ENCODE measurements at regions not wholly inside any gene's neighbourhood (a gene's known extent, or its start where the extent isn't known, plus 50 kb on each side); places are given as distances from the start of the nearest gene placed in this dataset.

GRCh38 chr6:105882121-105882803 is 203.9 kb upstream of the PRDM1 start:
- H3K27me3 ChIP-seq: no peaks in the 10 kb centered on the region
- TF ChIP-seq CTCF (IDR thresholded peaks at IDR 0.05) (no peak), POLR2A (IDR thresholded peaks at IDR 0.05) (no peak)
- intact Hi-C loops (cut with DNase I): no loop called here
- H3K9me3 ChIP-seq: no peaks in the 10 kb centered on the region
- no peak for DNase-seq
- H3K4me1 ChIP-seq: peaks cover 0 to 7% of the 10 kb centered on the region in 2 donors
- 63 to 67% methylated on average over 2 of the region's 2 CpGs for WGBS, 2 donors
- no peaks in the 10 kb centered on the region for H3K36me3 ChIP-seq
- no peak overlapping the region for H3K27ac ChIP-seq
- H3K4me3 ChIP-seq (replicated peaks in 1 of 3): no peak overlapping the region

GRCh38 chr6:105881608-105882007 is 204.5 kb upstream of the PRDM1 start:
- no peak for DNase-seq
- intact Hi-C loops (cut with DNase I): no loop called here

GRCh38 chr6:105880030-105880492 is 206.1 kb upstream of the PRDM1 start:
- Histone ChIP-seq H3K27ac (no peak overlapping the region), H3K4me1 (peaks cover 0 to 7% of the 10 kb centered on the region in 2 donors), H3K9me3 (no peaks in the 10 kb centered on the region), H3K36me3 (no peaks in the 10 kb centered on the region), H3K27me3 (no peaks in the 10 kb centered on the region), H3K4me3 (replicated peaks in 1 of 3) (no peak overlapping the region)
- WGBS, 2 donors: 86 to 88% methylated on average over 13 of the region's 13 CpGs
- no peak for TF ChIP-seq POLR2A (IDR thresholded peaks at IDR 0.05)
- no peak for TF ChIP-seq CTCF (IDR thresholded peaks at IDR 0.05)
- intact Hi-C loops (cut with DNase I): no loop called here
- DNase-seq: peak in 1 of 2 donors; percentile 8

More at GRCh38 chr6:105881608-105882007, 204.5 kb upstream of the PRDM1 start:
- Histone ChIP-seq H3K36me3 (no peaks in the 10 kb centered on the region), H3K4me3 (replicated peaks in 1 of 3) (no peak overlapping the region), H3K9me3 (no peaks in the 10 kb centered on the region), H3K27ac (no peak overlapping the region), H3K27me3 (no peaks in the 10 kb centered on the region), H3K4me1 (peaks cover 0 to 7% of the 10 kb centered on the region in 2 donors)
- TF ChIP-seq POLR2A (IDR thresholded peaks at IDR 0.05): no peak
- no peak for TF ChIP-seq CTCF (IDR thresholded peaks at IDR 0.05)
- WGBS, 2 donors: 94 to 98% methylated on average over 3 of the region's 3 CpGs

GRCh38 chr6:105879146-105879545 is 207.0 kb upstream of the PRDM1 start:
- DNase-seq: no peak
- WGBS, 2 donors: 94 to 95% methylated on average over 2 of the region's 2 CpGs
- H3K9me3 ChIP-seq: no peaks in the 10 kb centered on the region
- H3K27me3 ChIP-seq: no peaks in the 10 kb centered on the region
- no peak overlapping the region for H3K4me3 ChIP-seq (replicated peaks in 1 of 3)
- no peak overlapping the region for H3K27ac ChIP-seq
- intact Hi-C loops (cut with DNase I): no loop called here
- no peak for TF ChIP-seq CTCF (IDR thresholded peaks at IDR 0.05)
- no peak for TF ChIP-seq POLR2A (IDR thresholded peaks at IDR 0.05)
- H3K36me3 ChIP-seq: no peaks in the 10 kb centered on the region
- peaks cover 0 to 7% of the 10 kb centered on the region in 2 donors for H3K4me1 ChIP-seq

- intact Hi-C loops (cut with DNase I): no loop called here
- Histone ChIP-seq H3K9me3 (no peaks in the 10 kb centered on the region), H3K27me3 (no peaks in the 10 kb centered on the region), H3K4me3 (replicated peaks in 1 of 3) (no peak overlapping the region), H3K4me1 (peaks cover 3 to 12% of the 10 kb centered on the region in 2 donors), H3K36me3 (no peaks in the 10 kb centered on the region), H3K27ac (no peak overlapping the region)
- no peak for DNase-seq
- no peak for TF ChIP-seq POLR2A (IDR thresholded peaks at IDR 0.05)
- WGBS, 2 donors: 61 to 81% methylated on average over 11 of the region's 11 CpGs
Measured at GRCh38 chr6:105875974-105876640, 210.0 kb upstream of the PRDM1 start.

Data from thyroid gland (tissue), 4 donors.